ENCODE measurements at regions not wholly inside any gene's neighbourhood (a gene's known extent, or its start where the extent isn't known, plus 50 kb on each side); places are given as distances from the start of the nearest gene placed in this dataset.
"Not testable (repeated sequence)": the region's sequence is repeated elsewhere in the genome, so short reads cannot be mapped to it uniquely, and the experiment has no call there.

GRCh38 chr3:69480986-69481385 lies 95.1 kb upstream of the FRMD4B start:
- not testable (repeated sequence) for DNase-seq

- no peak for DNase-seq
Measured at GRCh38 chr3:69474186-69474585, 88.3 kb upstream of the FRMD4B start.

- no peak for DNase-seq
Measured at GRCh38 chr3:69472093-69472492, 86.2 kb upstream of the FRMD4B start.

GRCh38 chr3:69463531-69463930 lies 77.6 kb upstream of the FRMD4B start:
- no peak for DNase-seq

GRCh38 chr3:69462826-69463100 lies 76.9 kb upstream of the FRMD4B start:
- no peak for DNase-seq

GRCh38 chr3:69462022-69462825 lies 76.3 kb upstream of the FRMD4B start:
- DNase-seq = no peak

GRCh38 chr3:69460034-69460433 lies 74.1 kb upstream of the FRMD4B start:
- no peak for DNase-seq

GRCh38 chr3:69458803-69459365 lies 73.0 kb upstream of the FRMD4B start:
- DNase-seq = no peak

- DNase-seq = no peak
Measured at GRCh38 chr3:69456631-69457030, 70.7 kb upstream of the FRMD4B start.

GRCh38 chr3:69454204-69454787 lies 68.4 kb upstream of the FRMD4B start:
- DNase-seq = no peak

- DNase-seq = no peak
Measured at GRCh38 chr3:69452295-69452694, 66.4 kb upstream of the FRMD4B start.

GRCh38 chr3:69451594-69451993 lies 65.7 kb upstream of the FRMD4B start:
- no peak for DNase-seq

GRCh38 chr3:69448877-69449276 lies 63.0 kb upstream of the FRMD4B start:
- DNase-seq = no peak

GRCh38 chr3:69446402-69447072 lies 60.6 kb upstream of the FRMD4B start:
- no peak for DNase-seq

- DNase-seq = no peak
Measured at GRCh38 chr3:69445498-69445897, 59.6 kb upstream of the FRMD4B start.

GRCh38 chr3:69445024-69445423 lies 59.1 kb upstream of the FRMD4B start:
- no peak for DNase-seq

- no peak for DNase-seq
Measured at GRCh38 chr3:69443457-69443920, 57.6 kb upstream of the FRMD4B start.

- no peak for DNase-seq
Measured at GRCh38 chr3:69442771-69443311, 57.0 kb upstream of the FRMD4B start.

GRCh38 chr3:69441732-69442131 lies 55.8 kb upstream of the FRMD4B start:
- no peak for DNase-seq

GRCh38 chr3:69441040-69441439 lies 55.2 kb upstream of the FRMD4B start:
- DNase-seq = no peak

GRCh38 chr3:69439643-69440270 lies 53.9 kb upstream of the FRMD4B start:
- no peak for DNase-seq

GRCh38 chr3:69438476-69438875 lies 52.6 kb upstream of the FRMD4B start:
- DNase-seq = no peak

Measured in stimulated activated CD4-positive, alpha-beta T cell treated with anti-CD3 and anti-CD28 coated beads, Interleukin-2, amount 100 ng/mL, for 48 hours (primary cell).